ENCODE measurements at regions not wholly inside any gene's neighbourhood (a gene's known extent, or its start where the extent isn't known, plus 50 kb on each side); places are given as distances from the start of the nearest gene placed in this dataset.

- DNase-seq (ENCODE audit: low spot score): no peak
- Histone ChIP-seq H3K27ac (no peak overlapping the region), H3K4me3 (no peak overlapping the region)
- no peak for TF ChIP-seq CTCF (IDR thresholded peaks at IDR 0.05)
Measured at GRCh38 chr2:204175552-204176271, 239.1 kb downstream of the ICOS start.

GRCh38 chr2:204176306-204176705 lies 239.7 kb downstream of the ICOS start:
- no peak for DNase-seq (ENCODE audit: low spot score)
- no peak for TF ChIP-seq CTCF (IDR thresholded peaks at IDR 0.05)
- no peak overlapping the region for H3K4me3 ChIP-seq
- no peak overlapping the region for H3K27ac ChIP-seq

GRCh38 chr2:204177251-204177976 lies 240.9 kb downstream of the ICOS start:
- no peak for TF ChIP-seq CTCF (IDR thresholded peaks at IDR 0.05)
- no peak overlapping the region for H3K4me3 ChIP-seq
- no peak for DNase-seq (ENCODE audit: low spot score)
- no peak overlapping the region for H3K27ac ChIP-seq

GRCh38 chr2:204177977-204178522 lies 241.5 kb downstream of the ICOS start:
- DNase-seq (ENCODE audit: low spot score): no peak
- Histone ChIP-seq H3K27ac (no peak overlapping the region), H3K4me3 (no peak overlapping the region)
- TF ChIP-seq CTCF (IDR thresholded peaks at IDR 0.05): no peak

- H3K27ac ChIP-seq: no peak overlapping the region
- no peak for TF ChIP-seq CTCF (IDR thresholded peaks at IDR 0.05)
- DNase-seq (ENCODE audit: low spot score): no peak
Measured at GRCh38 chr2:204180649-204181048, 244.1 kb downstream of the ICOS start.

GRCh38 chr2:204183608-204184007 lies 247.0 kb downstream of the ICOS start:
- no peak for TF ChIP-seq CTCF (IDR thresholded peaks at IDR 0.05)
- Histone ChIP-seq H3K27ac (no peak overlapping the region), H3K4me3 (no peak overlapping the region)
- DNase-seq (ENCODE audit: low spot score): no peak

More at GRCh38 chr2:204180649-204181048, 244.1 kb downstream of the ICOS start:
- no peak overlapping the region for H3K4me3 ChIP-seq
